ENCODE measurements at regions not wholly inside any gene's neighbourhood (a gene's known extent, or its start where the extent isn't known, plus 50 kb on each side); places are given as distances from the start of the nearest gene placed in this dataset.

- H3K4me1 ChIP-seq, result no peaks in the 10 kb centered on the region
- TF ChIP-seq CTCF (IDR thresholded peaks at IDR 0.05; ENCODE audit: insufficient read depth in 1 of 2, low read depth in 1 of 2, low read length in 1 of 2, severe bottlenecking in 1 of 2, unreplicated experiment in 1 of 2), result no peak
- H3K9me3 ChIP-seq, result no peaks in the 10 kb centered on the region
- intact Hi-C loops (cut with micrococcal nuclease; ENCODE audit: unreplicated experiment), result loop anchor here (10.0 kb wide), 1 partner anchor 897 kb away; the partner anchor contains the start of gene RGMB
- POLR2A ChIA-PET, result no interaction called here
- no peaks in the 10 kb centered on the region for H3K4me1 Mint-ChIP-seq (ENCODE audit: low read depth, unreplicated experiment)
- H3K36me3 ChIP-seq (ENCODE audit: control insufficient read depth, insufficient read depth, low read length), result no peaks in the 10 kb centered on the region
- no peak overlapping the region for H3K4me3 ChIP-seq (ENCODE audit: low read depth, low read length)
- no peak overlapping the region for H3K4me3 Mint-ChIP-seq (ENCODE audit: unreplicated experiment)
- no peaks in the 10 kb centered on the region for H3K27me3 Mint-ChIP-seq (ENCODE audit: insufficient read depth, unreplicated experiment)
- DNase-seq, result no peak
- BruUV-seq (replicated peaks), result no TSS peak
- no peaks in the 10 kb centered on the region for H3K27me3 ChIP-seq (replicated peaks; ENCODE audit: control insufficient read depth, insufficient read depth, low read length)
- no peak overlapping the region for H3K27ac Mint-ChIP-seq (ENCODE audit: unreplicated experiment)
- no peaks in the 10 kb centered on the region for H3K36me3 Mint-ChIP-seq (ENCODE audit: insufficient read depth, unreplicated experiment)
- CTCF ChIA-PET, result no interaction called here
- H3K9me3 Mint-ChIP-seq (ENCODE audit: unreplicated experiment), result no peaks in the 10 kb centered on the region
Measured at GRCh38 chr5:97877588-97877987, 694.5 kb upstream of the RIOK2 start.

DNA sequence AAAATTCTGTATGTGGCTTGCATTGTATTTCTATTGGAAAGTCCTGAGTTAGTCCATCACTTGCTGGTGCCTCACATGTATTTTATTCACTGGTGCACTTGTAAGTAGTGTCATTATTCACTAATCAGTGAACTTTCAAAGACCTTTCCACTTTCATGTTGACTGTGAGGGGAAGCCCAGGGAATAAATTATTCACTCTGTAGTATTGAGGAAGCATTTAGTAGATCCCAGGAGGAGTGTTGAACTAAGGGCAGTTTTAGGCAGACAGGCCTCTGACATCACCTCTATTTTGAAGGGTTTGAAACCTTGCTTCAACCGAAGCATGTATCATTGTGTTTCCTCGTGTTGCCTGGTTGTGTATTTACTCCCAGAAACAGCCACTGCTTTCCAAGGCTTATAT, 705.4 kb upstream of the RIOK2 start:
- Mint-ChIP-seq H3K36me3 (ENCODE audit: insufficient read depth, unreplicated experiment) (no peaks in the 10 kb centered on the region), H3K27ac (ENCODE audit: unreplicated experiment) (no peak overlapping the region), H3K27me3 (ENCODE audit: insufficient read depth, unreplicated experiment) (no peaks in the 10 kb centered on the region), H3K4me1 (ENCODE audit: low read depth, unreplicated experiment) (no peaks in the 10 kb centered on the region), H3K9me3 (ENCODE audit: unreplicated experiment) (no peaks in the 10 kb centered on the region), H3K4me3 (ENCODE audit: unreplicated experiment) (no peak overlapping the region)
- Histone ChIP-seq H3K4me1 (no peaks in the 10 kb centered on the region), H3K4me3 (ENCODE audit: low read depth, low read length) (no peak overlapping the region), H3K36me3 (ENCODE audit: control insufficient read depth, insufficient read depth, low read length) (no peaks in the 10 kb centered on the region), H3K27me3 (replicated peaks; ENCODE audit: control insufficient read depth, insufficient read depth, low read length) (no peaks in the 10 kb centered on the region), H3K9me3 (no peaks in the 10 kb centered on the region)
- BruUV-seq (replicated peaks), result no TSS peak
- CTCF ChIA-PET, result no interaction called here
- POLR2A ChIA-PET, result no interaction called here
- intact Hi-C loops (cut with micrococcal nuclease; ENCODE audit: unreplicated experiment), result no loop called here
- TF ChIP-seq CTCF (IDR thresholded peaks at IDR 0.05; ENCODE audit: insufficient read depth in 1 of 2, low read depth in 1 of 2, low read length in 1 of 2, severe bottlenecking in 1 of 2, unreplicated experiment in 1 of 2), result no peak
- DNase-seq, result no peak

DNA sequence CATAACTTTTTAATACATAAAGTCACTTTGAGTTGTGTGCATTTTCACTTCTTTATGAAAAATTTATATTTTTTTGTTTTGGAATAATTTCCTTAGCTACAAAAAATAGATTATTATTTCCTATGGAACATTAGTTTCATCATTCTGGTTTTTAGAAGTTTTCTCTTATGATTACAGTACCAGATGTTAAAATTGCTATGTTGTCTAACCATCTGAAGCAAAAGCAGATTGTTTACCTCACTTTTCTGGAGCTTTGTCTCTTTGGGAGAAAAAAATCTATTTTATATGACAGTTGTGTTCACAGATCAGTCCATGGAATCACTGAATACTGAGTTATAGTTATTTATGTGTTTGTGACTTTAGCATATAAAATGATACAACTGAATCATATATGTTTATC, 708.9 kb upstream of the RIOK2 start:
- H3K4me1 Mint-ChIP-seq (ENCODE audit: low read depth, unreplicated experiment), result no peaks in the 10 kb centered on the region
- no peak overlapping the region for H3K4me3 Mint-ChIP-seq (ENCODE audit: unreplicated experiment)
- H3K4me3 ChIP-seq (ENCODE audit: low read depth, low read length), result no peak overlapping the region
- DNase-seq, result no peak
- H3K27me3 Mint-ChIP-seq (ENCODE audit: insufficient read depth, unreplicated experiment), result no peaks in the 10 kb centered on the region
- no TSS peak for BruUV-seq (replicated peaks)
- no peaks in the 10 kb centered on the region for H3K36me3 ChIP-seq (ENCODE audit: control insufficient read depth, insufficient read depth, low read length)
- POLR2A ChIA-PET, result no interaction called here
- no peaks in the 10 kb centered on the region for H3K9me3 Mint-ChIP-seq (ENCODE audit: unreplicated experiment)
- intact Hi-C loops (cut with micrococcal nuclease; ENCODE audit: unreplicated experiment), result no loop called here
- no peaks in the 10 kb centered on the region for H3K27me3 ChIP-seq (replicated peaks; ENCODE audit: control insufficient read depth, insufficient read depth, low read length)
- no peak overlapping the region for H3K27ac Mint-ChIP-seq (ENCODE audit: unreplicated experiment)
- no peaks in the 10 kb centered on the region for H3K4me1 ChIP-seq
- TF ChIP-seq CTCF (IDR thresholded peaks at IDR 0.05; ENCODE audit: insufficient read depth in 1 of 2, low read depth in 1 of 2, low read length in 1 of 2, severe bottlenecking in 1 of 2, unreplicated experiment in 1 of 2), result no peak
- CTCF ChIA-PET, result no interaction called here
- no peaks in the 10 kb centered on the region for H3K9me3 ChIP-seq
- no peaks in the 10 kb centered on the region for H3K36me3 Mint-ChIP-seq (ENCODE audit: insufficient read depth, unreplicated experiment)
